HG02759 (cell line): ENCODE measurements at regions not wholly inside any gene's neighbourhood (a gene's known extent, or its start where the extent isn't known, plus 50 kb on each side); places are given as distances from the start of the nearest gene placed in this dataset.
"Not testable (repeated sequence)": the region's sequence is repeated elsewhere in the genome, so short reads cannot be mapped to it uniquely, and the experiment has no call there.

Experiments used
- ATAC-seq: cut with Tn5 transposase; IDR thresholded peaks from one replicate; pipeline ENCODE4 v1.9.1; 2021; ENCODE audit warnings: mild to moderate bottlenecking, moderate library complexity; ENCODE audit not compliant: unreplicated experiment

GRCh38 chr4:54861201-54861600, 203.4 kb downstream of the KIT start:
- no peak for ATAC-seq

- no peak for ATAC-seq
Observed at GRCh38 chr4:54855191-54855854, 197.6 kb downstream of the KIT start.

- no peak for ATAC-seq
Observed at GRCh38 chr4:54852602-54853001, 194.8 kb downstream of the KIT start.

GRCh38 chr4:54852054-54852453, 194.3 kb downstream of the KIT start:
- ATAC-seq: no peak

- ATAC-seq: no peak
Observed at GRCh38 chr4:54844911-54845310, 187.2 kb downstream of the KIT start.

- ATAC-seq: no peak
Observed at GRCh38 chr4:54843946-54844345, 186.2 kb downstream of the KIT start.

- ATAC-seq: no peak
Observed at GRCh38 chr4:54843106-54843505, 185.3 kb downstream of the KIT start.

- ATAC-seq: no peak
Observed at GRCh38 chr4:54842656-54843055, 184.9 kb downstream of the KIT start.

- ATAC-seq: no peak
Observed at GRCh38 chr4:54842226-54842625, 184.5 kb downstream of the KIT start.

- ATAC-seq: no peak
Observed at GRCh38 chr4:54840992-54841768, 183.4 kb downstream of the KIT start.

GRCh38 chr4:54840430-54840829, 182.7 kb downstream of the KIT start:
- ATAC-seq: no peak

- ATAC-seq: no peak
Observed at GRCh38 chr4:54838301-54838700, 180.5 kb downstream of the KIT start.

GRCh38 chr4:54837576-54838140, 179.9 kb downstream of the KIT start:
- no peak for ATAC-seq

GRCh38 chr4:54828361-54828760, 170.6 kb downstream of the KIT start:
- ATAC-seq: not testable (repeated sequence)

GRCh38 chr4:54823616-54824015, 165.9 kb downstream of the KIT start:
- no peak for ATAC-seq

- ATAC-seq: no peak
Observed at GRCh38 chr4:54819034-54819433, 161.3 kb downstream of the KIT start.

- ATAC-seq: no peak
Observed at GRCh38 chr4:54818481-54818880, 160.7 kb downstream of the KIT start.

GRCh38 chr4:54813674-54814073, 155.9 kb downstream of the KIT start:
- ATAC-seq: no peak

- ATAC-seq: no peak
Observed at GRCh38 chr4:54806351-54806750, 148.6 kb downstream of the KIT start.

- no peak for ATAC-seq
Observed at GRCh38 chr4:54802336-54802735, 144.6 kb downstream of the KIT start.

- ATAC-seq: peak; percentile 85
Observed at GRCh38 chr4:54800831-54801530, 143.2 kb downstream of the KIT start.

GRCh38 chr4:54794579-54794978, 136.8 kb downstream of the KIT start:
- ATAC-seq: no peak
